GM06990 (cell line): ENCODE measurements at regions not wholly inside any gene's neighbourhood (a gene's known extent, or its start where the extent isn't known, plus 50 kb on each side); places are given as distances from the start of the nearest gene placed in this dataset.

ENCODE experiments used
- DNase-seq: peaks from one replicate; pipeline ENCODE4 v3.0.0-alpha.2; 2011; ENCODE audit not compliant: insufficient read length; ENCODE audit errors: extremely low read depth
- H3K27me3 ChIP-seq: replicated peaks from 2 replicates; pipeline ENCODE4 v1.6.0; 2011; ENCODE audit warnings: low read length; ENCODE audit not compliant: control insufficient read depth, insufficient read depth
- H3K36me3 ChIP-seq: 2 replicates; pipeline ENCODE4 v1.5.1; 2011; ENCODE audit warnings: low read length; ENCODE audit not compliant: control insufficient read depth, insufficient read depth
- H3K4me3 ChIP-seq: replicated peaks from 2 replicates; pipeline ENCODE4 v1.5.1; 2011; ENCODE audit warnings: low read depth, mild to moderate bottlenecking, control low read depth, low read length
- TF ChIP-seq, protein P1 (sequence below): IDR thresholded peaks from 2 replicates; pipeline ENCODE4 v1.5.1; 2011; ENCODE audit warnings: low read length, control low read depth, mild to moderate bottlenecking, inconsistent platforms; ENCODE audit not compliant: insufficient read depth, poor library complexity, severe bottlenecking

DNA sequence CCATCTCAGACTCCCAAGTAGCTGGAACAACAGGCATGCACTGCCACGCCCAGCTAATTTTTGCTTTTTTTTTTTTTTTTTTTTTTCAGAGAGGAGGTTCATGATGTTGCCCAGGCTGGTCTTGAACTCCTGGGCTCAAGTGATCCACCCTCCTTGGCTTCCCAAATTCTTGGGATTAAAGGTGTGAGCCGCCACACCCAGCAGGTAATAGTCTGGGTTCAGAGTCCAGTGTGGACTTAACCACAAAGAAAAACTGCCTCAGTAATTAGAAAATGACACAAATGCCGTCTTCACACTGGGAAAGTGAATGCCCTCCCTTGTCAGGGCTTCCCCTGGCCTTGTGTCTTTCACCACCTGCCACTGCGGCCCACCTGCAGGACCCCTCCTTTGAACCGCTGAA lies 101.1 kb downstream of the RAB11FIP2 start:
- no peak for DNase-seq
- TF ChIP-seq, protein P1, sequence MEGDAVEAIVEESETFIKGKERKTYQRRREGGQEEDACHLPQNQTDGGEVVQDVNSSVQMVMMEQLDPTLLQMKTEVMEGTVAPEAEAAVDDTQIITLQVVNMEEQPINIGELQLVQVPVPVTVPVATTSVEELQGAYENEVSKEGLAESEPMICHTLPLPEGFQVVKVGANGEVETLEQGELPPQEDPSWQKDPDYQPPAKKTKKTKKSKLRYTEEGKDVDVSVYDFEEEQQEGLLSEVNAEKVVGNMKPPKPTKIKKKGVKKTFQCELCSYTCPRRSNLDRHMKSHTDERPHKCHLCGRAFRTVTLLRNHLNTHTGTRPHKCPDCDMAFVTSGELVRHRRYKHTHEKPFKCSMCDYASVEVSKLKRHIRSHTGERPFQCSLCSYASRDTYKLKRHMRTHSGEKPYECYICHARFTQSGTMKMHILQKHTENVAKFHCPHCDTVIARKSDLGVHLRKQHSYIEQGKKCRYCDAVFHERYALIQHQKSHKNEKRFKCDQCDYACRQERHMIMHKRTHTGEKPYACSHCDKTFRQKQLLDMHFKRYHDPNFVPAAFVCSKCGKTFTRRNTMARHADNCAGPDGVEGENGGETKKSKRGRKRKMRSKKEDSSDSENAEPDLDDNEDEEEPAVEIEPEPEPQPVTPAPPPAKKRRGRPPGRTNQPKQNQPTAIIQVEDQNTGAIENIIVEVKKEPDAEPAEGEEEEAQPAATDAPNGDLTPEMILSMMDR = no peak
- H3K36me3 ChIP-seq = no peaks in the 10 kb centered on the region
- no peak overlapping the region for H3K4me3 ChIP-seq
- peaks cover 2% of the 10 kb centered on the region for H3K27me3 ChIP-seq

DNA sequence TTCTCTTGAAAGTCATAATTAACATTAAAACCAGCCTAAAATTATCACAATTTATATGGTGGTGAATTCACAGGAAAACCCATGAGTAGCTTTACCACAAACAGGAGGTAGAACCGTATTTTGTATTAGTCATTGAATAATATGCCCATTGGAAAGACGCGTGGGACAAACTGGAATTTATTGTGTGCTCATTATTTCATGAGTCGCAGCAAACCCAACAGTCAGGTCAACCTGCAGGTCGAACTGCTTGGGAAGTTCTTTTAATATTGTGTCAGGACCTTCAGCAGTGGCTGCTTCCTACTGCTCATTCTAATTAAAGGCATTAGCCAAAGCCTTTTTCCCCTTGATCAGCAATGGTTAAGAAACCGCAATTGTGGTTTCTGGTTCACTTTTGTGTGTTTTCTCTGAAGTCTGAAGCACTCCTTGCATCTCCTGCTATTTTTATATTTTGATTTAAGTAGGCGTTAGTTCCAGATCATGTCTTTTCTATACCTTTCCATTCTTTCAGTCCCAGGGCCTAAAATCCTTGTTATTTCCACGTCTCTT lies 100.1 kb downstream of the RAB11FIP2 start:
- H3K27me3 ChIP-seq = peaks cover 2% of the 10 kb centered on the region
- TF ChIP-seq, protein P1 = no peak
- H3K36me3 ChIP-seq = no peaks in the 10 kb centered on the region
- H3K4me3 ChIP-seq = no peak overlapping the region
- no peak for DNase-seq

DNA sequence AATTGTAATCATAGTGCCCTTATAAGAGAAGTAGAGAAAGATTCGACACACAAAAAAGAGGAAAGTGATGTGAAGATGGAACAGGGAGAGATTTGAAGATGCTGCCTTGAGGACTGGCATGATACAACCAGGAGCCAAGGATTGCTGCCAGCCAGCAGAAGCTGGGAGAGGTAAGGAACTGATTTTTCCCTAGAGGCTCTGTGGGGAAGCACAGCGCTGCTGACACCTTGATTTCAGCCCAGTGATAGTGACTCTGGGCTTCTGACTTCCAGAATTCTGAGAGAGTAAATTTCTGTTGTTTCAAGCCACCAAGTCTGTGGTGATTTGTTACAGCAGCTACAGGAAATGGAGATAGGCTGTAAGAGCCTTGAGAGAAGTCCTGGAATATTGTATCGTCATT lies 98.2 kb downstream of the RAB11FIP2 start:
- no peaks in the 10 kb centered on the region for H3K36me3 ChIP-seq
- H3K4me3 ChIP-seq = no peak overlapping the region
- DNase-seq = no peak
- TF ChIP-seq, protein P1 = no peak
- peaks cover 2% of the 10 kb centered on the region for H3K27me3 ChIP-seq

DNA sequence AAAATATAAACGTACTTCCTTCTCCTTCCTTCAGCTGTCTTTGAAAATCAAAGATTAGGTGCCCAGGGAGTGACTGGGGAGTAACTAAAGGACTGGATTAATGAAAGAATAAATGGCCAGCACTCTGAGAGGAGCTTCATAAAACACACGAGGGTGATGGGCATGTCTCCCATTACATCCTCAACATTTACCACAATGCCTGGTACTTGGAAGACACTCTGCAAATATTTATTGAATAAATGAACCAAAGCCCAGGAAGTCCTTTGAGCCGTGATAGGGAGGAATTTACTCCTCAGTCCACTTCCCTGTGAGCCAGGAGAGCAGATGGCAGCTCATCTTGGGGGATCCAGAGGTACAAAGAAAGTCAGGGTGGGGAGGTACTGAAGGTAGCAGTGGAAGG lies 96.3 kb downstream of the RAB11FIP2 start:
- Histone ChIP-seq H3K27me3 (peaks cover 2% of the 10 kb centered on the region), H3K4me3 (no peak overlapping the region), H3K36me3 (no peaks in the 10 kb centered on the region)
- no peak for DNase-seq
- TF ChIP-seq, protein P1 = no peak
